AG20443 (cell line): ENCODE measurements at regions not wholly inside any gene's neighbourhood (a gene's known extent, or its start where the extent isn't known, plus 50 kb on each side); places are given as distances from the start of the nearest gene placed in this dataset.
A peak's percentile ranks its signal among the peaks of the same experiment; 100 is the strongest.

Experiments
- DNase-seq: peaks from one replicate; pipeline ENCODE4 v3.0.0; 2012; ENCODE audit warnings: low spot score, mixed read lengths

DNA sequence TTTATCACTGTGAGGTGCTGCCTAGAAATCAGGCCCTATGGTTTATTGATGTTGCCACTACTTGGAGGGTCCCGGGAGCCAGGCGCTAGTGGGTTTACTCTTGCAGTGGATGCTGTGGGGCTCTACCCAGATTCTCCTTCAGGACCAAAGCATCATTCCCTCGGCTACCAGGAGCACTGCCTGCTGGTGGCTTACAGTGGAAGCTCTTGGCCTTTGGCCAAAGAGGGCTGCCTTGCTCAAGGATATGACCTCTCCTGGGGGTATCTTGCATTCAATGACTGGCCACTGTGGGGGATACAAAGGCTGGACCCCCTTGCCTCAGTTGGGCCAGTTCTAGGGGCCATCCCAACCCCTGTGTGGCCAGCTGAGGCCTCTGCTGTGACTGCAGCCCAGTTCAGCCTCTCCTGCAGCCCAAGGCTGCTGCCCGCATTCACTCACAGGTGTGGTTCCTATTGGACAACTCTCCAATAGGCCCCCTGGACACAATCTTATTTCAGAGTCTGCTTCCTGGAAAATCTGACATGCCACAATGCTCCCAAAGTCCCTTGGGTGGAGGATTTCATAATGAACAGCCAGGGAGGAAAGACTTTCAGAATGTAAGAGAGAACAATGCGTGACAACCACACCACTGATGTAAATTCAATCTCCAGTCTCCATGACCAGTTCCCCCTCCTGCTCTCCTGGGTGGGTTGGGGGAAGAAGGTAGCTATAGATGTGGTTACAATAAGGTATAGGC lies 196.3 kb downstream of the SNX10 start:
- no peak for DNase-seq

DNA sequence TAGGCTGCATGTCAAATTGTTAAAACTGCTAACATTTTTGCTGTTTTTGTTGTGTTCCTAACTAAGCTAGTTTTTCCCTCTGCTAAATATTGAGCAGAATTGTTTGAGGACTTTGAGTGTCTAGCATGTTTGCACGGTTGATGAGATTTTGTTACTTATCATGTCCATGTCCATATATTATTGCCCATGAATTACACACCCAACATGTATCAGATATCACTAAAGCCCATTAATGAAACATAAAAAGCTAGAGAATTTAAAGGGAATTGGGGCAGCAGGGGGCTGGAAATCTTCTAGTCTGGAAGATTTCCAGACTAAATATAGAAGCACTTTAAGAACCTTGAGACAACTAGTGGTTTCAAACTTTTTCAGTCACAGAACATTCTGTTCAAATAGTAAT lies 197.7 kb downstream of the SNX10 start:
- no peak for DNase-seq

DNA sequence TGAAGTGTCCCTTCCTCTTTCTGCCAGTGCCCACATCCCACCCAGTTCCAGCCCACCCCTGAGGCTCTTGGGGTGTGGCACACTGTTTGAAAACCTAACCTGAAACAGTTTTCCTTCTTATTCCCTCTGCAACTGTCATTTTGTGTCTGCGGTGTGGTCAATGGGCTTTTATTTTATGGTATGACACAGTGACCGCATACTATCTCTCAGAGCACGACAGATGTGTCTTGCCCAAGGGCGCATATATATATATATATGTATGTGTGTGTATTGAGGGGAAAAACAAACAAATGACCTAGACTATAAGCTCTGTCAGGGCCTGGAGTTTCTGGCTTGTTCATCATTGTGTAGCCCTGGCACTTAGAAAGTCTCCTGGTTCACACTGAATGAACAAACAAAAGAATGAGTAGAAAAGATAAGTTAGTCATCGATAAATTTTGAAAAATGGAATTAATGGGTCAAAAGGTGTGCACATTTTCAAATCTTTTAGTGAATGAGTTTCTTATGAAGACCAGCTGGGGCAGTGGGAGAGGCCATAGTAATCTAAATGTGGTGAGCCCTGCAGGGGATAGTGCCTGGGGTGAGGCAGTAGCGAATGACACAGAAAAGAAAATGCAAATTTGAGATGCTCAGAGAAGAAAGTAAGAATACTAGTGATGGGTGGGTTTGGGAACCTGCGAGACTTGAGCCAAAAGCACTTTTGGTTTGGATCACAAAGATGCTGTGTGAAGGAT lies 198.4 kb downstream of the SNX10 start:
- no peak for DNase-seq

DNA sequence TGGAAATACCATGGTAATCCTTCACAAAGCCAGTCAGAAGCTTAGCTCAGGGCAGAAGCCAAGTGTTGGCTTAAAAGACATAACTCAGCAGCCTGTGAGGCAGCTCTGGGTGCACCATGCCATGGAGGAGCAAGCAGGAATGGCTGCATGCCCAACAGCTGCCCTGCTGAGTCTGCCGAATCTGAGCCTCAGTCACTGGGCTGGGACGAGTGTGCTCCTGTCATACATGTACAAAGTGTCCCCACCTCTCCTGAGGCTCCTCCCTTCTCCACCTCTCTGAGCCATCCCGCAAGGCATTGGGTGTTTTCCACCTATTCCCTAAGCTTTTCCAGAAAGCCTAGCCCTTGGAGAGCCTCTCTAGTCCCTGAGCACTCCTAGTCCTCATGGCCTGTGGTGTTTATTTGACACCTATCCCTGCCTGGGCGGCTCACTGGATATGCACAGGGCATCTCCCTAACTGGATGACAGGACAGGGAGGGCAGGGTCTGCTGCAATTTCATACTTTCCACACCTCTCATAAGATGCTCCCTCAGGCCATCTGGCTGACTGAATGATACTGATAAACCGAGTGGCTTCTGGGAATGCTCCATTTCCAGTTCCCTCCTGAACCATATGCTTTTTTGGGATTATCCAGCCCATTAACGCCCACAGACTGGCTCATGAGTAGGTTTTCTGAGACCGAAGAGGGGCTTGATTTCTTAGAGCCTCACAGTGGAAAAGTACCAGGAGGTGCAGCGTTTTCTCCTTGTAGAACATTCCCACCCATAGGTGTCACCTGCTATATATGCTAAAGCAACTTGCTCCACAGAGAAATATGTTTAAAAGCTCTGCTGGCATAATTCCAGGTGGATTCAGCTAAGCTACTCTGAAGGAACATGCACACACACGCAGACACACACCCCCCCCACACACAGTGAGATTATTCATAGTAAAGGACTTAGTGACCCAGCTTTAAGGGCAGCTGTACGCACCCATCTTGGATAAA lies 199.3 kb downstream of the SNX10 start:
- DNase-seq: no peak

DNA sequence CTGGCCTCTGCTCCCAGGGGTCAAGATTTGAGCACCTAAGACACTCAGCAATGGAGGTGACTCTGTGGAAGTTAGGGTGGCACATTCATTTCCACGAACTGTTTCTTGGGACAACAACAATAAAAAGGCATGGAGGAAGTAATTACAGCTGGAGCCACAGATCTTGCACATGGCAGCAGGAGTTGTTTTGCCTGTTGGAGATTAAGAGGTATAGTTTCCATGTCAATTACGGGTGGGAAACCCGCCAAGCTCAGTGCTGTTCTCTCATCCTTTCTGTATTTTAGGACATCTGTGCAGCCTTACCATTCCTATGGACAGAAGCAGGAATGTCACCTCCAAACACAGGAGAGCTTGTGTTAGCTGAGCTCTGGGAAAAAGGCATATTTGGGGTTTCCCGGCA lies 201.2 kb downstream of the SNX10 start:
- DNase-seq: no peak

DNA sequence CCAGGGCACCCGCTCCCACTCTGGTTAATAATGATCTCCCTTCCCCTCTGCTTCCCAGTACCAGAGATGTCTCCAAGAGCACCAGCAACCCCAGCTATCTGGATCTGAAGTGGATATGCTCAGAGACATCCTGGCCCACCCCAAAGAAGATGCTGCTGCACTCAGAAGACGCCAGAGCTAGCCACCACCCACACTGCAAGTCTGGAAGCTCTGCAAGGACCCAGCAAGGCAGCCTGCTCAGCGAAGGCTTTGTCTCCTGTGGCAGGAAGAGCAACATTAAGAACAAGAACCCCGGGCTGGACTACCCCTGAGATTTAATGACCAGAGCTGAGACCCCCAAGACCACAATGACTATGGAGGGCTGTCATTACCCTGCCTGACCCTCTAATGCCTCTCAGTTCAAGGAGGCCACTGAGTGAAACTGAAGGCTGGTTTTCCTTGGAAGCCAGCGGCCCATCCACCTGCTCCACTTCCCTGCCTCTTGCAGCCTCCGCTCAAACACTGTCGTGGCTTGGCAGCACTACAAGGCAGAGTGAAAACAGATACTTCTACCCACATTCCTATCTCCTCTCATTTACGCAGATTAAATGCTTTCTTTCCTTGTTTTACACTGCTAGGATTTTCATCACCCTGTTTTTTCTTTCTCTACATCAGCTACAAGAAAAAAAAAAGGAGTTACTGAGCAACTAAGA lies 202.2 kb downstream of the SNX10 start:
- no peak for DNase-seq

DNA sequence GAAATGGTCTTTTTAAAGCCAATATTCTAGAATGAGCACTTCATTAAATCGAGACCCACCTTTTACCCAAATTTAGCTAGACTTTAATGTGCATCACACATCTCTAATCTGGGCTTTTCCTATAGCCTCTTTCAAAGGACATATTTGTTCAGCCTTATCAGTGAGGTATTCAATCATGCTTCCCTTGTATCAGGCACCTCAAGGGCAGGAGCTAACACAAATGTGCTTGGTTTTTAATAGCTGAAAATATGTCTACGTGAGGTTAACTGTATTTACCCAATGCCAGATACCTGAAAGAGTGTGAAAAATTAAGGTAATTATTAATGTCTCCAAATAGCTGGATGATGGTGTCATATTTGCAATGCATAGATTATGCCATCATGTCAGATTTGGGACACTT lies 203.9 kb downstream of the SNX10 start:
- DNase-seq: no peak

DNA sequence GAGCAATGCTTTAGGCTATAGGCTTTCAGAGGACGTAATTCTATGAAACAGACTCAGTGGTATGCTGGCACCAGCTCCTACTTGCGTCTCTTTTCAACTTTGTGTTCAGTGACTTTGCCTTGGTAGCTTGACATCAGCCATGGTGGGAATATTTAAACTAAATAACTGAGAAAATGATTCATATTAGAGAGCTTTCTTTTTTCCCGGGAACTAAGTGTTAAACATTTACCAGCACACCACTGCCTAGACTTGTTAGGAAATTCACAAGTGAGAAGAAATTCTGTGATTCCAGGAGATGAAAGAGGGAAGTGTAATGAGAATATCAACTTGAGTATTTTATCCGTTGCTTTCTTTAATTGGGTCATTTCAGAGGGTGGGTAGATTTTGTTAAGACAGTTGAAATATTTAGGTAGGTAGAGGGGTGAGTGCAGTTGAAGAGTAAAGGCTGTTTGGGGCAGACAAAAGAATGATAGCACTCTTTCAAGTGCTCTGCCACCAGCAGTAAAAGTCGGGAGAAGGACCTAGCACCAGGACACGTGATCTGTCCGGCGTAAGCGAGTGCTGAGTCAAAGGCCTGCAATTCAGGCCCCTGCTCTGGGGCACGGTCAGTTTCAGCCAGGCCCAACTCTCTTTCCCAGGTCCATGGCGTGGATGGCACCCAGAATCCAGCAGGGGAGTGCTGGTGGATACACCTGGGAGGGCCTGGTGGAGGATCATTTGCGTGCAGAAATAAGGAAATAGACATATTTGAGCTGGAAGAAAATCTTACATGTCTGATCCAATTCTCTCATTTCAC lies 206.3 kb downstream of the SNX10 start:
- DNase-seq: no peak

DNA sequence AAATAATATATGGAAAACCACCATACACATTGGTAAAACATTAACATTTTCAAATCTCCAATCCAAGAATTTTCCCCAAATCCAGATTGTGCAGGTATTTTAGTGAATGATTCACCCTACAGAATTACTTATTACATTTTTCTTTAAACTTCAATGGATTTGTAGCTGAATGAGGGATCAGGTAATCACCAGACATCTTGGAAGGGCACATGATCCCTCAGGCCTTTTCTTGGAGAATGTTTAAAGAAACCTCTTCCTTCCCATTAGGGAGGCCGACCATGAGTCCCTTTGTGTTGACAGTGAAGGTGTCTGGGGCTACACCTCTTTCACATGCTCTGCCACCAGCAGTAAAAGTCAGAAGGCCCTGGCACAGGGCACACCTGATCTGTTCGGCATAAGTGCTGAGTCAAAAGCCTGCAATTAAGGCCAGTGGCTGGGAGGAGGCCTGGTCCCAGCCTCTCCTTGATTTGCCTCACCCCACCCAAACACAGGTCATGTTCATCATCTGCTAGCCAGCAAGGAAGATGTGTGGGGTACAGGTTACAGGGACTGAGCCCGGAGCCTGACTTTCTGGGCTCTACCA lies 207.7 kb downstream of the SNX10 start:
- no peak for DNase-seq

DNA sequence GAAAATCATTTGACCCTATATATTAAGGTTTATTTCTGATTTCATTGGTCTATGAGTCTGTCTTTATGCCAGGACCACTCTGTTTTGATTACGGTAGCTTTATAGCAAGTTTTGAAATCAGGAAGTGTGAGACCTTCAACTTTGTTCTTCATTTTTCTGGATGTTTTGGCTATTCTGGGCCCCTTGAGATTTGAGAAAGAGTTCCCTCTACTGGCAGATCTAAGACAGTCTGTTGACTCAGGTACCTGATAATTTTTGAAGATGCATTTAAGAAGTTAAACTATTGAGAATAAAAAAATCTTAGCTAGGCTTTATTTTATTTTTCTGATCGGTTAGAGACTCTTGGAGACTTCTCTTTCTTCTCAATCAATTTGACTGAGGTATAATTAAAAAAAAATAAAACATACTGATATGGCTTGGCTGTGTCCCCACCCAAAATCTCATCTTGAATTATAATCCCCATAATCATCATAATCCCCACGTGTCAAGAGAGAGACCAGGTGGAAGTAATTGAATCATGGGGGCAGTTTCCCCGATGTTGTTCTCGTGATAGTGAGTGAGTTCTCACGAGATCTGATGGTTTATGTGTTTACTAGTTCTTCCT lies 209.2 kb downstream of the SNX10 start:
- peak; percentile 25 for DNase-seq

DNA sequence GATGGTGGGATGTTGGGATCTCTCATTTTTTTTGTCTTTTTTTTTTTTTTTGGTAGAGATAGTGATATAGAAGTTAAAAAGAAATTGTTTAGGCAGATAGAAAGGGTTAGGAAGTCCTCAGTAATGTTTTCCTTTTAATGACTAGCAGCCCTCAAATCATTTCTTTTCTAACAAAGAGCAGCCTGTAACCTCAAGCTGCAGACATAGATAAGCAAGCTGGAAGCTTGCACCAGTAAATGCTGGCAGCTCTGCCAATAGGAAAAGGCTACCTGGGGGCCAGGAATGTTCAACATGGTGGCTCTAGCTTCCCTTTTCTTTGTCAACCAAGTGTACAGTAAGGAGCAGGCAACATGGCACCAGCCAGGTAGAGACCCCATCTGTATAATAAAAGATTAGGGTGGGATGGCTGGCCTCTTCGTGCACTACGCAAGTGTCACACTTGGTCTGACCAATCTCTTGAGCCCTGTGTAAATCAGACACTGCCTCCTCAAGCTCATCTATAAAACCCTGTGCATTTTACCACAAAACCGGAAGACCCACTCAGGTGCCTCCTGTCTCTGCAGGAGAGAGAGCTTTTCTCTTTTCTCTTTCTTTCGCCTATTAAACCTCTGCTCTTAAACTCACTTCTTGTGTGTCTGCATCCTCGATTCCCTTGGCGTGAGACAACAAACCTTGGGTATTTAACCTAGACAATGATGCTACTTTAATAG lies 212.9 kb downstream of the SNX10 start:
- DNase-seq: no peak

DNA sequence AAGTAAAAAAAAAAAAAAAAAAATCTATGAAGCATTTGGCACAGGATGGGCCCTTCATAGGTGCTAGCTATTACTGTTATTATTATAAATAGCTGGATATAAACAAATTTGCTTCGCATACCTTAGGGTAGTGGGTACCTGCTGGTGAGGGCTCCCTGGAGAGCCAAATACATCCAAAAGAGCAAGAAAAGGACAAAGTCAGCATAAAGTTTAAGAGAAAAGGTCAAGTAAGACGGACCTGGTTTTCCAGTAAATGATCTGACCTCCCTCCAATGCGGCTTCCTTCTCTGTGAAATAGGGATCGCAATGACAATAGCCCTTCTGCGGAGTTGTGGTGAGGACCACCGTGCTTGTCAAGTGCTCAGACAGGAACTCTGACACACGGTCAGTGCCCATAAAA lies 214.5 kb downstream of the SNX10 start:
- DNase-seq: no peak

DNA sequence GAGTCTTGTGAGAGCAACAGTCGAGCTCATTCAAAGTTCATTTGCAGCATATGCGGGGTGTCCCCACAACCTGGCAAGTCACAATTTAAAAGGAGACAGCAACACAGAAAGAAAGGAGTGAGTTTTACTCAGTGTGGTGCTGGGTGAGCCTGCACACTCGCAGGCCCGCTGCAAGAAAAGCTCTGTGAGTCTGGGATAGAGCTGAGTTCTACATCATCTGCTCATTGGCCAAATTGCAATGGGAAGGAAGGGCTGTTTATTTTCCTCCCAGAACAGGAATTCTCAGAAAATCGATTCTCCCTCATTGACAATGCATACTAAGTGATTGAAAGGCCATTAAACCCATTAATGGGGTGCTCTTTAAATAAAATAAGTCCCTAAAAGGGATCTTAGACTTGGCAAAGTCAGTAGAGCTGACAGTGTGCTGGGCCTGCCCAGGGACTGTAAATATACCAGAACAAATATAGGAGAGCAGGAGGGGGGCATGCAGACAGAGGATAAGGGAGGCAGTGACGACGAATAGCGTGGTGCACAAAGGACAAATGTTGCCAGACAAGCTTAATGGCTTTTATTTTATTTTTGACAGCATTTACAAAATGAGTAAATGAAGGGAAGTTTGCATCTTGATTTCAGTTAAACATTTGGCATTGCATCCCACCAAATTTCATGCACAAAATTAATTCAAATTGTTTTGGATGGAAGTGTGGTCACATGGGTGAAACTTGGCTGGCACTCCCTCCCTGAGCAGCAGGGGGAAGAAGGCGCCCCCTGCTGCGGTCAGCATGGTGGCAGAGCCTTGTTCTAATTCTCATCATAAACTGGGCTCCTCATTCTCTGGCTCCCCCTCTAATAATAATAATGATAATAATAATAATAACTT lies 215.7 kb downstream of the SNX10 start:
- no peak for DNase-seq

DNA sequence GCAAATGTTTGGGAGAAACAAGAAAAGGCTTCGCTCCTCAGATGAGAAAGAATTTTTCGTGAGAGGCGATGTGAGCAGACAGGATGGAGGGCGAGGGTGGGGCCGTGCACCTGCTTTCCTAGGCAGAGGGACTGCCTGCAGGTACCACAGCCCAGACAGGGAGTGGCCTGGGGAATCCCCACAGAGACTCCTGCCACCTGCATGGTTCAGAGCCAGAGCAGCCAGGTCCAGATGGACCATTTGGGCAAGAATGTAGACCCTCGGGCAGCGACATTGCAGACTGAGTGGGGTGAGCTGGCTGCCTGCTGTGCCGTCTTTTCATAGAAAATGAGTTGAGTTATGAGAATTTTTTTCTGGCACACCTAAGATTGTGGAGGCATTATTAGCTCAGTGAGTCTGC lies 216.8 kb downstream of the SNX10 start:
- no peak for DNase-seq

DNA sequence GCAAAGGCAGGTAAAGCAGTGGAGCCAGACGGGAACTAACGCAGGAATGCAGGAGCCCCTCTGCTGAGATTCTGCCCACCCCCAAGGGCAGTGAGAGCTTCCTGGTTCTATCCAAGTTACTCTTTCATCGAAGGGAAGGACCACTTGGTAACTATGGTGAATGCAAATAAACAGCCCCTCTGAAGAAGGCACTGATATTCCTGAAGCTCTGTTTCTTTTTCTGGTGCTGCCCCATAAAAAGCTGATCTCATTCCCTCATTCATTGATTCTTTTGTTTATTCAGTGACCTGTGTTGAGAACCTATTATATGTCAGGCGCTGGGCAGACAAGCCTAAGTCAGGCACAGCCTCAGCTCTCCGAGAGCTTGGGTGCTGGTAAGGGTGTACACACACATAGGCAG lies 217.3 kb downstream of the SNX10 start:
- DNase-seq: no peak

DNA sequence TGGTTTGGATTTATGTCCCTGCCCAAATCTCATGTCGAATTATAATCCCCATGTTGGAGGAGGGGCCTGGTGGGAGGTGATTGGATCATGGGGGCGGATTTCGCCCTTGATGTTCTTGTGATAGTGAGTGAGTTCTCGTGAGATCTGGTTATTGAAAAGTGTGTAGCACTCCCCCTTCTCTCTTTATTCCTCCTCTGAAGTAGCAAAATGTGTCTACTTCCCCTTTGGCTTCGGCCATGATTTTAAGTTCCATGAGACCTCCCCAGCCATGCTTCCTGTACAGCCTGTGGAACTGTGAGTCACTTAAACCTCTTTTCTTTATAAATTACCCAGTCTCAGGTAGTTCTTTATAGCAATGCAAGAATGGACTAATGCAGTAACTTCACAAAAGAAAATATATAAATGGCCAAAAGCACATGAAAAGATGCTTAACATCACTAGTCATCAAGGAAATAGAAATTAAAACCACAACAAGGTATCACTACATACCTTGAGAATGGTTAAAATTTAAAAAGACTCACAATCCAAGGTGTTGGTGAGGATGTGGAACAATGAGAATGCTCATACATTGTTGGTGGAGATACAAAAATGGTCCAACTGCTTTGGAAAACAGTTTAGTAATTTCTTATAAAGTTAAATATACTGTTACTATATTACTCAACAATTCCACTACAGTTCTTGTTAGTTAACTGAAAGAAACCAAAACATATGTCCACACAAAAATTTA lies 218.7 kb downstream of the SNX10 start:
- no peak for DNase-seq

DNA sequence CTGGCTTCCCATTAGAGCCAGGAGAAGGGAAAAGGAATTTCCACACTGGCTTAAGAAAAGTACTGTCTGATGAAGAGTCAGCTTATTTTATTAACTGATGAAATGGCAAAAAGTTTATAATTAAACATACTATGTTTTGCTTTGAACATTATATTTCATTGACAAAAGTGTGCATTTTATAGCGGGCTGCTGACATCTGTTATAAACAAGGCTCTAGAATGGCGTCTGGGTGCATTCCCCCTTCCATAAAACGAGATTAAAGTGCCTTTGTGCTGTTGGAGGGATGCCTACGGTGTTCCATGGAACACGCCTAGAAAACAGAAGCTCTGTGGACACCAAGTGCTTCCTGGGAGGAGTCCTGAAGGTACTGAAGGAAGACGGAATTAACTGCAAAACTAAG lies 220.2 kb downstream of the SNX10 start:
- DNase-seq: no peak

DNA sequence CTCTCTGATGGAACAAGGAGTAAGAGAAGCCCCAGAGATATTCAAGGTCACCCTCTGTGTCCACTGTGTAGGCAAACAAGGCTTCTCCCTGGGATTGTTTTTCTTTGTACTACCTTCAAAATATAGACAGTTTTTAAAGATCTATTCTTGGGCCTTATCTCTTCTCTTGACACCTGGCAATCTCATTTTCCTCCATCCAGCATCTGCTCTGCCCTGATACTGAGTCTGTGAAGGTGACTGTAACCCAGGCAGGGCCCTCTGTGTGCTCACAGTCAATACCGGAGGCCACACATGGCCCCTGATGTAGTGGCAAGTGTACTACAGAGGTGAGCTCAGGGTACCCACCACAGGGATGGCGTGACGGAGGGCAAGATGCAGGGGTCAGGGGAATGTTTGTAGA lies 221.1 kb downstream of the SNX10 start:
- DNase-seq: no peak
